ENCODE measurements at regions not wholly inside any gene's neighbourhood (a gene's known extent, or its start where the extent isn't known, plus 50 kb on each side); places are given as distances from the start of the nearest gene placed in this dataset.

- TF ChIP-seq EZH2 (IDR thresholded peaks at IDR 0.05; ENCODE audit: insufficient read depth, poor library complexity, severe bottlenecking) = no peak
- no peak for TF ChIP-seq EZH2phosphoT487 (IDR thresholded peaks at IDR 0.05; ENCODE audit: insufficient read depth, low read depth)
Observed at GRCh38 chr3:84236261-84236660, 722.5 kb upstream of the CADM2 start.
